ENCODE measurements at regions not wholly inside any gene's neighbourhood (a gene's known extent, or its start where the extent isn't known, plus 50 kb on each side); places are given as distances from the start of the nearest gene placed in this dataset.

DNA sequence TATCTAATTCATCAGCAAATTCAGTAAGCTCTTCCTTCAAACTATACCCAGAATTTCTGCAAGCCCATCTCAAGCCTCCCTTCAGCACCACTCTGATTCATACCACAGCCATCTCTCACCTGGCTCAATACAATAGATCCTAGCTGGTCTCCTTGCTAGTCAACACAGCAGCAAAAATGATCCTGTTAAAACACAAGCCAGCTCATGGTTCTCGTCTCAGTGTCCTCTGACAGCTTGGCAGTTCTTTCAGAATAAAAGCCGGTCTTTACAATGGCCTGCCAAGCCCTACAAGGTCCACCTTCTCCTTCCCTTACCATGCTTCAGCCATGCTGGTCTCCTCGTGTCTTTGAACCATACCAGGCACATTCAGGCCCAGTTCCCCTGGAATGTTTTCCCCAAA, 296.9 kb upstream of the RND3 start:
- ATAC-seq (ENCODE audit: poor library complexity): no peak
- CTCF ChIA-PET: no interaction called here

DNA sequence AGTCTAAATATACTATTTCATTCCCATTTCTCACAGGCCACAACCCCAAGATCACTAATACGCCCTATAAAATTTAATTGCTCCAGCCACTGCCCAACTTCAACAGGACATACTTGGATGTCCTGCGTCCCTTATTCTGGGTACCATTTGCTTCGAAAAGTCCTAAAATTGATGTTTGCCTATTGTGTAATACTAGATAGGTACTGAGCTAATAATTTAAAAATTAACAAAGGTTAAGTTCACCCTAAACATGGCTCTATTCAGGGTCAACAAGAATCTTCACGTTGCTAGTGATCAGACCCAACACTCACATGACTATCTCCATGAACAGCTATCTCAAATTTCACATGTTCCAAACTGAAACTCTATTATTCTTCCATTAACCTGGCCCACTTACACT, 296.4 kb upstream of the RND3 start:
- no peaks in the 10 kb centered on the region for H3K9me3 Mint-ChIP-seq
- DNase-seq: no peak
- ChIA-PET POLR2A (no interaction called here), CTCF (no interaction called here)
- no peak overlapping the region for H3K4me3 ChIP-seq (ENCODE audit: low read length)
- H3K27me3 Mint-ChIP-seq: no peaks in the 10 kb centered on the region
- H3K9me3 ChIP-seq (ENCODE audit: control insufficient read depth in 1 of 2, insufficient read depth in 1 of 2, low read length in 2 of 2): no peaks in the 10 kb centered on the region
- no peak for ATAC-seq (ENCODE audit: poor library complexity)
- H3K27ac ChIP-seq (ENCODE audit: low read depth in 1 of 2, low read length in 2 of 2): no peak overlapping the region
- intact Hi-C loops (cut with DNase I, micrococcal nuclease): no loop called here
- H3K4me3 Mint-ChIP-seq: no peak overlapping the region
- no peak overlapping the region for H3K27ac Mint-ChIP-seq
- no peaks in the 10 kb centered on the region for H3K4me1 ChIP-seq (ENCODE audit: insufficient read depth, low read length)
- no peaks in the 10 kb centered on the region for H3K27me3 ChIP-seq (ENCODE audit: control insufficient read depth in 1 of 2, insufficient read depth in 2 of 2, low read length in 2 of 2)
- no peaks in the 10 kb centered on the region for H3K36me3 Mint-ChIP-seq (ENCODE audit: low read depth)
- no peaks in the 10 kb centered on the region for H3K4me1 Mint-ChIP-seq (ENCODE audit: low read depth)
- no peak for TF ChIP-seq CTCF (IDR thresholded peaks at IDR 0.05)
- no peaks in the 10 kb centered on the region for H3K36me3 ChIP-seq (ENCODE audit: insufficient read depth, low read length)

More for the DNA sequence above, 296.9 kb upstream of the RND3 start:
- H3K4me1 Mint-ChIP-seq (ENCODE audit: low read depth): no peaks in the 10 kb centered on the region
- H3K27ac Mint-ChIP-seq: no peak overlapping the region
- H3K36me3 Mint-ChIP-seq (ENCODE audit: low read depth): no peaks in the 10 kb centered on the region
- H3K9me3 ChIP-seq (ENCODE audit: control insufficient read depth in 1 of 2, insufficient read depth in 1 of 2, low read length in 2 of 2): no peaks in the 10 kb centered on the region
- no peaks in the 10 kb centered on the region for H3K9me3 Mint-ChIP-seq
- H3K36me3 ChIP-seq (ENCODE audit: insufficient read depth, low read length): no peaks in the 10 kb centered on the region
- no peak overlapping the region for H3K4me3 ChIP-seq (ENCODE audit: low read length)
- POLR2A ChIA-PET: no interaction called here
- TF ChIP-seq CTCF (IDR thresholded peaks at IDR 0.05): no peak
- no peak for DNase-seq
- H3K27ac ChIP-seq (ENCODE audit: low read depth in 1 of 2, low read length in 2 of 2): no peak overlapping the region
- intact Hi-C loops (cut with DNase I, micrococcal nuclease): no loop called here
- H3K27me3 Mint-ChIP-seq: no peaks in the 10 kb centered on the region
- no peak overlapping the region for H3K4me3 Mint-ChIP-seq
- H3K4me1 ChIP-seq (ENCODE audit: insufficient read depth, low read length): no peaks in the 10 kb centered on the region
- no peaks in the 10 kb centered on the region for H3K27me3 ChIP-seq (ENCODE audit: control insufficient read depth in 1 of 2, insufficient read depth in 2 of 2, low read length in 2 of 2)

GRCh38 chr2:150783015-150783414, 295.5 kb upstream of the RND3 start:
- H3K27me3 ChIP-seq (ENCODE audit: control insufficient read depth in 1 of 2, insufficient read depth in 2 of 2, low read length in 2 of 2): no peaks in the 10 kb centered on the region
- POLR2A ChIA-PET: no interaction called here
- no peak overlapping the region for H3K27ac Mint-ChIP-seq
- TF ChIP-seq CTCF (IDR thresholded peaks at IDR 0.05): no peak
- no peaks in the 10 kb centered on the region for H3K9me3 ChIP-seq (ENCODE audit: control insufficient read depth in 1 of 2, insufficient read depth in 1 of 2, low read length in 2 of 2)
- intact Hi-C loops (cut with DNase I, micrococcal nuclease): no loop called here
- no peak overlapping the region for H3K4me3 Mint-ChIP-seq
- H3K27me3 Mint-ChIP-seq: no peaks in the 10 kb centered on the region
- DNase-seq: no peak
- no peak overlapping the region for H3K27ac ChIP-seq (ENCODE audit: low read depth in 1 of 2, low read length in 2 of 2)
- no peaks in the 10 kb centered on the region for H3K36me3 ChIP-seq (ENCODE audit: insufficient read depth, low read length)
- no peaks in the 10 kb centered on the region for H3K9me3 Mint-ChIP-seq
- H3K4me1 ChIP-seq (ENCODE audit: insufficient read depth, low read length): no peaks in the 10 kb centered on the region
- no peak for ATAC-seq (ENCODE audit: poor library complexity)
- H3K4me1 Mint-ChIP-seq (ENCODE audit: low read depth): no peaks in the 10 kb centered on the region
- no peaks in the 10 kb centered on the region for H3K36me3 Mint-ChIP-seq (ENCODE audit: low read depth)
- CTCF ChIA-PET: no interaction called here
- no peak overlapping the region for H3K4me3 ChIP-seq (ENCODE audit: low read length)

Measured in CD4-positive, alpha-beta T cell (primary cell).